NT2/D1 (cell line): ENCODE measurements at regions not wholly inside any gene's neighbourhood (a gene's known extent, or its start where the extent isn't known, plus 50 kb on each side); places are given as distances from the start of the nearest gene placed in this dataset.
"Not testable (repeated sequence)": the region's sequence is repeated elsewhere in the genome, so short reads cannot be mapped to it uniquely, and the experiment has no call there.

Experiments
- DNase-seq: peaks from one replicate; pipeline ENCODE4 v3.0.0-alpha.2; 2011; ENCODE audit warnings: low read depth, low spot score
- H3K27me3 ChIP-seq: 2 replicates; pipeline ENCODE4 v1.6.0; 2011; ENCODE audit warnings: mild to moderate bottlenecking; ENCODE audit not compliant: insufficient read length, insufficient read depth
- H3K36me3 ChIP-seq: 2 replicates; pipeline ENCODE4 v1.6.1; 2011; ENCODE audit warnings: mild to moderate bottlenecking, low read length, mixed read lengths; ENCODE audit not compliant: insufficient read depth, insufficient read length
- H3K4me1 ChIP-seq: 2 replicates; pipeline ENCODE4 v1.5.1; 2011; ENCODE audit not compliant: insufficient read depth, insufficient read length
- H3K4me3 ChIP-seq: 2 replicates; pipeline ENCODE4 v1.5.1; 2011; ENCODE audit warnings: low read depth; ENCODE audit not compliant: insufficient read length
- H3K9ac ChIP-seq: 2 replicates; pipeline ENCODE4 v1.6.0; 2011; ENCODE audit warnings: low read depth; ENCODE audit not compliant: insufficient read length
- H3K9me3 ChIP-seq: 2 replicates; pipeline ENCODE4 v1.5.1; 2011; ENCODE audit warnings: mild to moderate bottlenecking, low read length; ENCODE audit not compliant: insufficient read depth
- SUZ12 ChIP-seq: IDR thresholded peaks from 2 replicates; pipeline ENCODE4 v1.6.1; 2011; ENCODE audit not compliant: insufficient read length, insufficient read depth; ENCODE audit errors: extremely low read depth
- YY1 ChIP-seq: IDR thresholded peaks from 2 replicates; pipeline ENCODE4 v1.6.1; 2011; ENCODE audit not compliant: insufficient read length, insufficient read depth
- ZNF274 ChIP-seq: IDR thresholded peaks from 2 replicates; pipeline ENCODE4 v1.6.1; 2011; ENCODE audit warnings: mild to moderate bottlenecking, low read depth, low read length

- Histone ChIP-seq H3K27me3 (no peaks in the 10 kb centered on the region), H3K9me3 (no peaks in the 10 kb centered on the region), H3K9ac (no peak overlapping the region), H3K36me3 (no peaks in the 10 kb centered on the region), H3K4me3 (no peak overlapping the region), H3K4me1 (no peaks in the 10 kb centered on the region)
- no peak for TF ChIP-seq SUZ12
- TF ChIP-seq ZNF274, result no peak
- TF ChIP-seq YY1, result no peak
- no peak for DNase-seq
These were observed 1162.8 kb upstream of the TMEFF2 start for GRCh38 chr2:193357508-193357907.

GRCh38 chr2:193352665-193353242, 1158.0 kb upstream of the TMEFF2 start:
- not testable (repeated sequence) for H3K9ac ChIP-seq, H3K4me1 ChIP-seq, H3K36me3 ChIP-seq, DNase-seq, H3K4me3 ChIP-seq, H3K9me3 ChIP-seq, H3K27me3 ChIP-seq

GRCh38 chr2:193350509-193350908, 1155.8 kb upstream of the TMEFF2 start:
- Histone ChIP-seq H3K9ac (no peak overlapping the region), H3K4me1 (no peaks in the 10 kb centered on the region), H3K36me3 (no peaks in the 10 kb centered on the region), H3K9me3 (no peaks in the 10 kb centered on the region), H3K4me3 (no peak overlapping the region), H3K27me3 (no peaks in the 10 kb centered on the region)
- no peak for DNase-seq
- TF ChIP-seq YY1, result no peak
- no peak for TF ChIP-seq SUZ12
- no peak for TF ChIP-seq ZNF274

- no peak for DNase-seq
- H3K36me3 ChIP-seq, result no peaks in the 10 kb centered on the region
- TF ChIP-seq ZNF274 (no peak), SUZ12 (no peak), YY1 (no peak)
- no peaks in the 10 kb centered on the region for H3K4me1 ChIP-seq
- no peaks in the 10 kb centered on the region for H3K9me3 ChIP-seq
- no peaks in the 10 kb centered on the region for H3K27me3 ChIP-seq
- H3K9ac ChIP-seq, result no peak overlapping the region
- no peak overlapping the region for H3K4me3 ChIP-seq
These were observed 1154.9 kb upstream of the TMEFF2 start for GRCh38 chr2:193349642-193350041.

- no peak overlapping the region for H3K4me3 ChIP-seq
These were observed 1153.3 kb upstream of the TMEFF2 start for GRCh38 chr2:193348055-193348454.

GRCh38 chr2:193336781-193337180, 1142.0 kb upstream of the TMEFF2 start:
- no peak for DNase-seq
- Histone ChIP-seq H3K27me3 (no peaks in the 10 kb centered on the region), H3K4me3 (no peak overlapping the region), H3K9ac (no peak overlapping the region), H3K36me3 (no peaks in the 10 kb centered on the region), H3K4me1 (no peaks in the 10 kb centered on the region), H3K9me3 (no peaks in the 10 kb centered on the region)
- TF ChIP-seq ZNF274, result no peak
- no peak for TF ChIP-seq YY1
- no peak for TF ChIP-seq SUZ12

More at GRCh38 chr2:193348055-193348454, 1153.3 kb upstream of the TMEFF2 start:
- Histone ChIP-seq H3K27me3 (no peaks in the 10 kb centered on the region), H3K4me1 (no peaks in the 10 kb centered on the region), H3K36me3 (no peaks in the 10 kb centered on the region), H3K9me3 (no peaks in the 10 kb centered on the region), H3K9ac (no peak overlapping the region)
- no peak for DNase-seq
- no peak for TF ChIP-seq SUZ12
- TF ChIP-seq ZNF274, result no peak
- TF ChIP-seq YY1, result no peak

GRCh38 chr2:193334401-193334800, 1139.7 kb upstream of the TMEFF2 start:
- TF ChIP-seq SUZ12, result no peak
- no peak for TF ChIP-seq ZNF274
- TF ChIP-seq YY1, result no peak
- H3K9me3 ChIP-seq, result no peaks in the 10 kb centered on the region
- H3K36me3 ChIP-seq, result no peaks in the 10 kb centered on the region
- DNase-seq, result no peak
- H3K4me3 ChIP-seq, result no peak overlapping the region
- no peaks in the 10 kb centered on the region for H3K4me1 ChIP-seq
- H3K9ac ChIP-seq, result no peak overlapping the region
- no peaks in the 10 kb centered on the region for H3K27me3 ChIP-seq

GRCh38 chr2:193333539-193333938, 1138.8 kb upstream of the TMEFF2 start:
- Histone ChIP-seq H3K36me3 (no peaks in the 10 kb centered on the region), H3K9me3 (no peaks in the 10 kb centered on the region), H3K27me3 (no peaks in the 10 kb centered on the region), H3K9ac (no peak overlapping the region), H3K4me1 (no peaks in the 10 kb centered on the region), H3K4me3 (no peak overlapping the region)
- DNase-seq, result no peak
- TF ChIP-seq ZNF274 (no peak), YY1 (no peak), SUZ12 (no peak)

GRCh38 chr2:193332941-193333340, 1138.2 kb upstream of the TMEFF2 start:
- H3K27me3 ChIP-seq, result no peaks in the 10 kb centered on the region
- no peak for DNase-seq
- H3K9me3 ChIP-seq, result no peaks in the 10 kb centered on the region
- H3K9ac ChIP-seq, result no peak overlapping the region
- no peaks in the 10 kb centered on the region for H3K4me1 ChIP-seq
- TF ChIP-seq SUZ12, result no peak
- TF ChIP-seq ZNF274, result no peak
- no peak for TF ChIP-seq YY1
- no peak overlapping the region for H3K4me3 ChIP-seq
- no peaks in the 10 kb centered on the region for H3K36me3 ChIP-seq
